GM21576 (cell line): ENCODE measurements at regions not wholly inside any gene's neighbourhood (a gene's known extent, or its start where the extent isn't known, plus 50 kb on each side); places are given as distances from the start of the nearest gene placed in this dataset.

Experiments
- ATAC-seq: cut with Tn5 transposase; IDR thresholded peaks from one replicate; pipeline ENCODE4 v1.9.1; 2021; ENCODE audit warnings: mild to moderate bottlenecking, moderate library complexity; ENCODE audit not compliant: unreplicated experiment

- ATAC-seq = no peak
Measured at GRCh38 chr9:118364266-118365106, 660.3 kb downstream of the TLR4 start.

DNA sequence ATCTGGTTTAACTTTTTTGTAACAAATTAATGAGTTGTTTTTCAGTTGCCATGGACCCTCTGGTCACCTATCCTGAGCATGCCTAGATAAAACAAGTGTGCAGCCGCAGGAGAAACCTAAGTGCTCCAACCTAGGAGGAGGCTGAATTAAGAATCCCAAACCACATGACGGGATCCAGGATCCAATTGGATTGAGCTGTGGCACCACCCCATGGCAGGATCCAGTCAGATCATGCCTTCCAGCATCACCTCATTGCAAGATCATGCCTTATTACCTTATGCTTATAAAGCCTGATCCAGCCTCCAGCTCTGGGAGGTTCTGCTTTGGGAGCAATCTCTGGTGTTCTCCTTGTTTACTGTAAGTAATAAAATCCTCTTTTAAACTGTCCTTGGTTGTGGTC is 662.0 kb downstream of the TLR4 start:
- no peak for ATAC-seq

DNA sequence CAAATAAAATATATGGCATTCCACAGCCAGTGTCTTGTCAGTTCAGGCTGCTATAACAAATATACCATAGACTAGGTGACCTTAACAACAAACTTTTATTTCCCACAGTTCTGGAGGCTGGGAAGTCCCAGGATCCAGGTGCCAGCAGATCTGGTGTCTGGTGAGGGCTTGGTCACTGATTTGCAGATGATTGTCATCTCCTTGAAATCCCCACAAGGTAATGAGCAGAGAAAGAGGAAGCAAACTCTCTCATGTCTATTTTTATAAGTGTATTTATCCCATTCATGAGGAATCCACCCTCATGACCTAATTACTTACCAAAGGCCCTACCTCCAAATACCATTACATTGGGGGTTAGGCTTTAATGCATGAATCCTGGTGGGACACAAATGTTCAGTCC is 663.2 kb downstream of the TLR4 start:
- no peak for ATAC-seq

GRCh38 chr9:118384531-118385100 is 680.4 kb downstream of the TLR4 start:
- no peak for ATAC-seq

DNA sequence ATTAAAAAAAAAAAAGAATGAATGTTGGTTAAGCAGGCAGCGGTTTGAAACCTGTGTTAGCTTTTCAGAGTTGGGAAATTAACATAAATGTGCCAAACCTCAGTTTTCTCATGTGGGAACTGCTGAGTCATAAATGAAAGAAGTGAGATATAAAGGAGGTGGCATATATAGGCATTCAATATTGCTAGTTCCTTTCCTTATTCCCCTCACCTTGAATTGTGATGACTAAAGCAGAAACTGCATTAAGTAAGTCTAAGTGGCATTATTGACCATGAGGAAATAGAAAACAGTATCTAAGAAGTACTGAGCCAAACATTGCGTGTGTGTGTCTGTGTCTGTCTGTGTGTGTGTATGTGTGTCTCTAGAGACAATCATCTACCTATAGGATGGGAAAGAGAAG is 691.2 kb downstream of the TLR4 start:
- ATAC-seq = peak; percentile 68

- no peak for ATAC-seq
Measured at GRCh38 chr9:118401546-118401945, 697.3 kb downstream of the TLR4 start.

DNA sequence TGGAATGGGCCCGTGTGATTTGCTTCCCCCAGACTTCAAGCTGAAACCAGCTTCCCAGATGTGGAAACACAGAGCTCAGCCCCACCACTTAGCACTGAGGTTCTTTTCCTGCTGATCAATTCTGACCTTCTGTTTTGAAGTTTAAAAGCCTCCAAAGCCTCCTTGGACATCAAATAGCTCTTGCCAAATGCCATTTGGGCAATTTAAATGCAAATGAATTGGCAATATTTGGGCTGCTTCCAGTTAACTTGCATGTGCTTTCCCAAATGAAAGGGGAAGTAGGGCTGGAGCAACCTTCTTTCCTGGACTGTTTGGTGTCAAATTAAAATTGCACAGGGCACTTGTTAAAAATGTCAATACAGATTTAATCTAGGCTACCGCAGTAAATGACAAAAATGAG is 710.5 kb downstream of the TLR4 start:
- ATAC-seq = no peak

DNA sequence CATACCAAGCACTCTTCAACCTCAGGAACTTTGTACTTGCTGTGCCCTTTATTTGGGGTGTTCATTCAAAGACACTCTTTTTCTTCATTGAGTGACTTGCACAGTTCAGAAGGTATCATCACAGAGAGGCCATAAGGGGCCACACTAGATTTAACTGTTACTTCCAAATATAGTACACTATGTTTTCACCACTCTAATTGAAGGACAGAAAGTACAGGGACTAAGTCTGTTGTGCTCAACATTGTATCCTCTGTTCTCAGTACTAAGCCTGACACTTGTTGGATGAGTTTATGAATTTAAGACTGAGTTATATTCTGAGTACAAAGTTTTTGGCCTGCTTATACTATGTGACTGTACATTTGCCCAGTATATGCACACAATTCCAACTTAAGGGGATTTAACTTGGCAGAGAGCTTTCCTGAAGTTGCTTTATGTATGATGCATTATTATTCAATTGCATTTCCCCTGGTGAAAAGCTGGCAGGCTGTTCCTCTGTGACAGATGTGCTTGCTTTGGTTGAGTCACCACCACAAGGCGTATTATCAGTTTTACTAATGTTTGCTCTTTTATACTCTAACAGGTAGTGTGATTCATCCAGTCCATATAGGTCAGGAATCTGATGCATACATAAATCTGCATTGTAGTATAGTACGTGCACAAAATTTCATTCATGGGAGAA is 714.8 kb downstream of the TLR4 start:
- ATAC-seq = no peak

GRCh38 chr9:118419676-118420075 is 715.5 kb downstream of the TLR4 start:
- ATAC-seq = no peak

DNA sequence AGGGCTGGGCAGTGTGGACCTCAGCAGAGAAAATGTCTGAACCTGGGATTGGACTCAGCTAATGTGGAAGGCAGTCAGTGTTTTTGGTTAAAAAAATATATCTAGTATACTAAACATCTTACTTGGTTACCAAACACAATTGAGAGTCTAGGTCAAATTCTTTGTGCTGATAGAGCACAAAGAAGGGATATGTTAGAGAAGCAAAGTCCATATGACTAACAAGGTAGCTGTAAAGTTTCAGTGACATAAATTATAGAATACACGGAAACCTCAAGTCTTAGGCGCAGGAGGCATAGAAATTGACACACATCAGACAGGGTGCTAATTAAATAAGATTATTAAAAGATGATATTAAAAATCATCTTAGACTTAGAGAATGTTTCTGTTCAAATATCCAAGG is 718.3 kb downstream of the TLR4 start:
- no peak for ATAC-seq

DNA sequence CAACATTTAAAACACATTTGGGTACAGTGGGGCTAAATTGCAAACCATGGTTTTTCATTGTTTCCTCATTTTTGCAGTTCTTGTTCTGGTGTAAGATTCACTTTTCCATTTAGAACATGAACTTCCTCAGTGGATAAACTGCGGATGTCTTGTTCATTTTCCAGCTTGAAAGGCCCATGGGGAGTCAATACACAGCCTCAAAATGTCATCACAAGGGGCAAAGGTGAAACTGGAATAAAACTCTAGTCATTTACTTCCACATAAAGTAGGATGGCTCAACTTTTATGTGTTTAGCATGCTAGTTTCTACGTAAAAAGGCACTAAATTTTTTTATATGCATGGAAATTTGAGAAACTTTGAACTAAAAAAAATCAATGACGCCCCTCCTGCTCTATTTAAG is 718.8 kb downstream of the TLR4 start:
- no peak for ATAC-seq

GRCh38 chr9:118423721-118424120 is 719.5 kb downstream of the TLR4 start:
- no peak for ATAC-seq

- ATAC-seq = no peak
Measured at GRCh38 chr9:118426772-118427171, 722.6 kb downstream of the TLR4 start.

DNA sequence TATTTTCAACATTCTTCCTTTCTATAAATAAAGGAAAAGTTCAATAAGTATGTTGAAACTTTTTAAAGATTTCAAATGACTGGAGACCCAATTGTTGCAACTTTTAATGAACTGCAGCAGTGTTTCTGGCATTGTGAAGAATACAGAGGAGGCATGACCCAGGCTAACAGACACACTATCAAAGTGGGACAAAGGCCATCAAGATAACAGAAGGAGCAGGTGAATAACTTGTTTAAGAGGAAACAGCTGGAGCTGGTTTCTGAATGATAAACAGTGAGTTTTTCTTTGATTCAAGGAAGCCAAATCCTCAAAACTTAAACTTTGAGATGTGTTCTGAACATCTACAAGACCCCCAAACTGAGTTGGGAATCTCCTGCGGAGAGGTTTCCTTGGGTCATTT is 734.6 kb downstream of the TLR4 start:
- no peak for ATAC-seq

- no peak for ATAC-seq
Measured at GRCh38 chr9:118439441-118439840, 735.2 kb downstream of the TLR4 start.

DNA sequence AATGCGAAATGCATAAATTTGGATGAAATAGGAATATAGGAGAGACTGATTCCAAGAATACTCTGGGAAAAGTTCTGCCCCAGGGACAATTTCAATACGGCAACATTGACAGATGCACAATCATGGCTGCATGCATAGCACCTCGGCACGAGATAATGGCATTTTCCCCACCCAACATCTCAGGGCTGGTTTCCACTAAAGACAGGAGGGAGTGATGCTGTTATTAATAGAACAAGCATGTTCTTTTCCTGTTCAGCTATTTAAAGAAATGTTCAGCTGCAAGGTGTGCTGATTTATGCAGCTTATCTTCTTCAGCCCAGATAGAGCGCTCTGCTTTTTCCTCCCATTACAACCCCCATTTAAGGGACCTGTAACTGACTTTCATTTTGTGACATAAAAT is 740.2 kb downstream of the TLR4 start:
- ATAC-seq = no peak

DNA sequence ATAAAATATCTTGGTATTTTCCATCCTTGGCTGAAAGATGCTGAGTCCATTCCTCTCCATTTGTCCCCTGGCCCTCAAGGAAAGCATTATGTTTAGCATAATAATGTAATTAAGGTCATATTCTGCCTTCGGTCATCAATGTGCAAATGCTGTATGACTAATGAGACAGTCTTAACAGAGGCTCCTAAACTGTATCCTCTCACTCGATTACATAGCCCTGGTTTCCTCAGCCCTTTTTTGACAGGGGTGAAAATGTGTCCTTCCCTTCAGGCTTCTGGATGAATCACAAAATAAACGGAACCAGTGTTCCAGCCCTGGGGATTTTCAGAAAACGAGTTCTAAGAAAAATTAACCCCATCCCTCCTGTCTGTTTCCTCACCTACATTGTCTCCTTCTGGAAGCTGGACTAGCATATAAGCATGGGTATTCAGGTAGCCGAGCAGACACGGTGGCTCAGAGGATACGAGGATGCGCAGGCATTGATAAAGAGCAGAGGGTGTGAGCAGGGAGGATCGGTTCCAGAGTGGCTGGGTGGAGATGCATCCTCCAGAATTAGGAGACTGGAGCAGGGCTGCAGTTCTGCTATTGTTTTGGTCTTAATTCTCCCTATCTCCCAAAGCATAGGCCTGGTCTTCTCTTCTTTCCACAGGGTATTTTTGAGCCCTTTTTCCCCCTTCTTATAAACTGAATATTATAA is 742.9 kb downstream of the TLR4 start:
- ATAC-seq = no peak

DNA sequence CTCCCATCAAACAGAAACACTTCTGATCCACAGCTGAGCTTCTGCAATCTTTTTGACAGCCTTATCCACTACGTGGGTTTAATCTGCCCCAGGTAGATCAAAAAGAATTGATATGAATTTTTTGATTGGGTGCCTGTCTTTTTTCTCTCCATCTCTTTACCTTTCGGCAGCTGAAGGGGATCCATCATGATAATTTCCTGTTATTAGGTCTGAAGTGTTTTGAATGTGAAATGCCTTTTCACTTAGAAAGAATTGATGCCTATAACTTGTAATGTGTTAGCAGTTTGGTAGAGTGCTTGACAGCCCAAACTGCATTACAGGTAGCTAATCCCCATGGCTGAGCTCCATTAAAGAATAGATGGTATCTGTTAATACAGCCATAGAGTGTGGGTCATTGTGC is 745.4 kb downstream of the TLR4 start:
- ATAC-seq = no peak

GRCh38 chr9:118455259-118455658 is 751.1 kb downstream of the TLR4 start:
- ATAC-seq = no peak

DNA sequence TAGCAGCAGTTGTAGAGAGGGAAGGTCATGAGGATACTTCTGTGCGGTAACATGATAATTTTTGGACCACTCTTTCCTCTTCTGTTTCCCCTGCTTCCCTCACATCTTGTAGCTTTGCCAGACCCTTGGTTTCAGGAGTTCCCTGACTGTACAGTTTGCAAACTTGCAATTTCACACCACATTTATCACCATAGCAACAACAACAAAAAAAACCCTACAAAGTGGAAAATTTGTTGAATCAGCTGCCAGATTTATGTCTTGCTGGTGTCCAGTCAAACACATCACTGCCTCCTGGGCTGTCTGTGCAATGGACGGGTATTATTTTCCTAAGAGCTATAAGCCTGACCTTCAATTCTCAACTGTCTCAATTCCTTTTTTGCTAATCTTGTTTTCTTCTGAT is 751.6 kb downstream of the TLR4 start:
- no peak for ATAC-seq

DNA sequence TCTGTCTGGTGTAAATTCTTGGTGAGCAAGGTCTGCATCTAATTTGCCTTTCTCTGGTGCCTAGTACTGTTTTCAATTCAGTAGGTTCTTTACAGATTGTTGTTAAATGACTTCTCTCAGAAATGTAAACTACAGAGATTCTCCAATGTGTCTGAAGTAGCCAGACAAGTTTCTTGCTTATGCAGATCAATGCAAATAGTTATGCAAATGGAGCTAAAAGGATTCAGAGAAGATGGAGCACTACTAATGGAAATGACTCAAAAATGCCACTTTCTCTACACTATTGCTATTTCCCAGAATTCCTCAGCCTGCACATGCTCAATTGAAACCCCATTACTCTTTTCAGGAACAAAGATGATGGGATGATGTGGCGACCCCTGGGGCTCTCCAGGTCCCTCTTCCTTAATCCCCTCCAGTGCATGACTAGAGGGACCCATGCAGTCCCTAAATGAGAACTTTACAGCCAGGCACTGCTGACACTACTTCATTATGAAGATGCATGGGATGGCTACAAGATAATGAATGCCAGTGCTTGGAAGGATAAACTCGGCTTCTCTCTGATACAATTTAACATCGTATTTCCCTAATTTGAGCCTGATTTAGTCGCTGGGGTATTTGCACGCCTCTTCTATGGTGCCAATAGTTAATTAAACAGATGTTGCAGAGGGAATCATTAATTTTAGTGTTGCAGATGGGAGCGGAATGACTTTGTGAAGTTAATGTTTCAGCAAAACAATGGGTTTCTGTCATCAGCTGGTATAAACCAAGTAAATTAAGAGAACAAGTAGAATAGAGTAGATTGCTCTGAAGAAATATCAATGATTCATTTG is 753.2 kb downstream of the TLR4 start:
- ATAC-seq = no peak
